Astrocyte (in vitro differentiated cells and primary cell): ENCODE measurements at regions not wholly inside any gene's neighbourhood (a gene's known extent, or its start where the extent isn't known, plus 50 kb on each side); places are given as distances from the start of the nearest gene placed in this dataset.

Experiments
- DNase-seq: peaks from one replicate; pipeline ENCODE4 v3.0.0-alpha.2; 2010; ENCODE audit warnings: low read depth
- FAIRE-seq: peaks from 2 replicates; lab custom pipeline; 2011; peaks lifted over from hg19 to GRCh38; lab: Jason Lieb, UNC
- H2AFZ ChIP-seq: 2 replicates; pipeline ENCODE4 v1.6.0; 2012; ENCODE audit warnings: low read depth, low read length, inconsistent platforms
- H3K27ac ChIP-seq: 2 replicates; pipeline ENCODE4 v1.5.1; 2011; ENCODE audit warnings: low read depth, low read length, inconsistent platforms
- H3K27me3 ChIP-seq: 2 replicates; pipeline ENCODE4 v1.6.0; 2011; ENCODE audit warnings: low read length, inconsistent platforms; ENCODE audit not compliant: insufficient read depth
- H3K36me3 ChIP-seq: 2 replicates; pipeline ENCODE4 v1.5.1; 2011; ENCODE audit warnings: low read length, inconsistent platforms; ENCODE audit not compliant: insufficient read depth
- H3K4me1 ChIP-seq: 2 replicates; pipeline ENCODE4 v1.5.1; 2011; ENCODE audit warnings: low read length, inconsistent platforms; ENCODE audit not compliant: insufficient read depth
- H3K4me2 ChIP-seq: 2 replicates; pipeline ENCODE4 v1.6.0; 2012; ENCODE audit warnings: low read length, inconsistent platforms
- H3K4me3 ChIP-seq: 2 replicates; pipeline ENCODE4 v1.5.1; 2011; ENCODE audit warnings: low read depth, mild to moderate bottlenecking, low read length, inconsistent platforms; ENCODE audit not compliant: insufficient read depth
- H3K79me2 ChIP-seq: 2 replicates; pipeline ENCODE4 v1.6.0; 2012; ENCODE audit warnings: mild to moderate bottlenecking, low read length, inconsistent platforms; ENCODE audit not compliant: insufficient read depth
- H3K9ac ChIP-seq: 2 replicates; pipeline ENCODE4 v1.6.0; 2012; ENCODE audit warnings: mild to moderate bottlenecking, low read length, inconsistent platforms
- H3K9me3 ChIP-seq: 2 replicates; pipeline ENCODE4 v1.5.1; 2012; ENCODE audit warnings: low read depth, mild to moderate bottlenecking, low read length, inconsistent platforms; ENCODE audit not compliant: insufficient read depth
- H4K20me1 ChIP-seq: 2 replicates; pipeline ENCODE4 v1.6.0; 2012; ENCODE audit warnings: low read length, inconsistent platforms; ENCODE audit not compliant: insufficient read depth
- H3K27ac Mint-ChIP-seq: one replicate; pipeline ENCODE4 v1.8.0; 2021; ENCODE audit warnings: mild to moderate bottlenecking, mixed read lengths; ENCODE audit not compliant: unreplicated experiment
- H3K27me3 Mint-ChIP-seq: one replicate; pipeline ENCODE4 v1.8.0; 2021; ENCODE audit warnings: low read depth, mixed read lengths; ENCODE audit not compliant: unreplicated experiment
- H3K36me3 Mint-ChIP-seq: one replicate; pipeline ENCODE4 v1.8.0; 2021; ENCODE audit warnings: low read depth, mixed read lengths; ENCODE audit not compliant: unreplicated experiment
- H3K4me1 Mint-ChIP-seq: one replicate; pipeline ENCODE4 v1.8.0; 2021; ENCODE audit warnings: low read depth, mixed read lengths; ENCODE audit not compliant: unreplicated experiment
- H3K4me3 Mint-ChIP-seq: one replicate; pipeline ENCODE4 v1.8.0; 2021; ENCODE audit warnings: mild to moderate bottlenecking, moderate library complexity, mixed read lengths; ENCODE audit not compliant: unreplicated experiment
- H3K9me3 Mint-ChIP-seq: one replicate; pipeline ENCODE4 v1.8.0; 2021; ENCODE audit warnings: mild to moderate bottlenecking, mixed read lengths; ENCODE audit not compliant: unreplicated experiment
- CTCF ChIP-seq: IDR thresholded peaks from 2 replicates; pipeline ENCODE4 v1.5.1; 2011; ENCODE audit warnings: low read depth, mild to moderate bottlenecking, inconsistent platforms, low read length, moderate library complexity; ENCODE audit not compliant: insufficient read depth
- EZH2 ChIP-seq: IDR thresholded peaks from 2 replicates; pipeline ENCODE4 v1.6.1; 2012; ENCODE audit warnings: mild to moderate bottlenecking, low read length, inconsistent platforms; ENCODE audit not compliant: insufficient read depth

GRCh38 chr11:97202613-97203292 is 812.9 kb downstream of the JRKL start:
- no peaks in the 10 kb centered on the region for H3K36me3 Mint-ChIP-seq
- H3K79me2 ChIP-seq, result no peaks in the 10 kb centered on the region
- H3K4me3 ChIP-seq, result no peak overlapping the region
- H3K4me1 Mint-ChIP-seq, result peaks cover 5% of the 10 kb centered on the region
- FAIRE-seq, result no peak
- no peak overlapping the region for H3K27ac ChIP-seq
- H3K27me3 ChIP-seq, result no peaks in the 10 kb centered on the region
- H3K4me2 ChIP-seq, result no peak overlapping the region
- H3K9ac ChIP-seq, result no peak overlapping the region
- no peak overlapping the region for H3K4me3 Mint-ChIP-seq
- H4K20me1 ChIP-seq, result no peaks in the 10 kb centered on the region
- no peak overlapping the region for H3K27ac Mint-ChIP-seq
- H3K4me1 ChIP-seq, result no peaks in the 10 kb centered on the region
- H3K36me3 ChIP-seq, result no peaks in the 10 kb centered on the region
- H2AFZ ChIP-seq, result no peak overlapping the region
- no peaks in the 10 kb centered on the region for H3K9me3 Mint-ChIP-seq
- TF ChIP-seq CTCF (no peak), EZH2 (no peak)
- H3K9me3 ChIP-seq, result peaks cover 2% of the 10 kb centered on the region
- DNase-seq, result no peak
- H3K27me3 Mint-ChIP-seq, result no peaks in the 10 kb centered on the region

DNA sequence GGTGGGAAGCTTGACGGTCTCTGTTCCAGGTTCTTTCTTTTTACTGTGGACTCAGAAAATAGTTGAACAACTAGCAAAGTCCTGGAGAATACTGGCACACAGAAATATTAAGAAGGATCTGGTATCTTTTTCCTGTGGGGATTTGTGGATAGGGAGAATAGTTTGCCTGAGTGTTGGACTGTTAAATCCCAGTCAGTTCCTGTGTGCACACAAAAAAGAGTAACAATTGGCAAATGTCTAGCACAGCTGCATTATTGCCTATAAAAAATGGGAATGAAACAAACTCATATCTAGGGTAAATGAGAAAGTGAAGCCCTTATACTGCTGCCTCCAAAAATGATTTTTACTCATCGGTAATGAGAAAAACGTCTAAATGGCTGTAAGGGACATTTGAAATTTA is 828.2 kb downstream of the JRKL start:
- H3K9me3 ChIP-seq, result no peaks in the 10 kb centered on the region
- H4K20me1 ChIP-seq, result no peaks in the 10 kb centered on the region
- H3K4me1 ChIP-seq, result no peaks in the 10 kb centered on the region
- Mint-ChIP-seq H3K4me1 (no peaks in the 10 kb centered on the region), H3K9me3 (no peaks in the 10 kb centered on the region), H3K27ac (no peak overlapping the region), H3K27me3 (no peaks in the 10 kb centered on the region), H3K36me3 (no peaks in the 10 kb centered on the region), H3K4me3 (no peak overlapping the region)
- no peak overlapping the region for H3K27ac ChIP-seq
- no peak overlapping the region for H3K9ac ChIP-seq
- no peak overlapping the region for H3K4me3 ChIP-seq
- H3K4me2 ChIP-seq, result no peak overlapping the region
- H3K36me3 ChIP-seq, result no peaks in the 10 kb centered on the region
- H2AFZ ChIP-seq, result no peak overlapping the region
- TF ChIP-seq CTCF, result no peak
- no peak for TF ChIP-seq EZH2
- H3K27me3 ChIP-seq, result no peaks in the 10 kb centered on the region
- DNase-seq, result no peak
- FAIRE-seq, result no peak
- H3K79me2 ChIP-seq, result no peaks in the 10 kb centered on the region

- no peaks in the 10 kb centered on the region for H3K4me1 ChIP-seq
- no peaks in the 10 kb centered on the region for H3K27me3 ChIP-seq
- Mint-ChIP-seq H3K4me1 (no peaks in the 10 kb centered on the region), H3K4me3 (no peak overlapping the region), H3K27me3 (no peaks in the 10 kb centered on the region), H3K36me3 (no peaks in the 10 kb centered on the region), H3K27ac (no peak overlapping the region), H3K9me3 (no peaks in the 10 kb centered on the region)
- FAIRE-seq, result no peak
- H3K4me2 ChIP-seq, result no peak overlapping the region
- no peaks in the 10 kb centered on the region for H3K36me3 ChIP-seq
- no peak overlapping the region for H3K9ac ChIP-seq
- no peak overlapping the region for H3K27ac ChIP-seq
- H4K20me1 ChIP-seq, result no peaks in the 10 kb centered on the region
- H3K4me3 ChIP-seq, result no peak overlapping the region
- TF ChIP-seq EZH2 (no peak), CTCF (no peak)
- H2AFZ ChIP-seq, result no peak overlapping the region
- no peaks in the 10 kb centered on the region for H3K9me3 ChIP-seq
- H3K79me2 ChIP-seq, result no peaks in the 10 kb centered on the region
- no peak for DNase-seq
Measured at GRCh38 chr11:97223647-97224046, 833.8 kb downstream of the JRKL start.
